ENCODE measurements at regions not wholly inside any gene's neighbourhood (a gene's known extent, or its start where the extent isn't known, plus 50 kb on each side); places are given as distances from the start of the nearest gene placed in this dataset.
"Not testable (repeated sequence)": the region's sequence is repeated elsewhere in the genome, so short reads cannot be mapped to it uniquely, and the experiment has no call there.

DNA sequence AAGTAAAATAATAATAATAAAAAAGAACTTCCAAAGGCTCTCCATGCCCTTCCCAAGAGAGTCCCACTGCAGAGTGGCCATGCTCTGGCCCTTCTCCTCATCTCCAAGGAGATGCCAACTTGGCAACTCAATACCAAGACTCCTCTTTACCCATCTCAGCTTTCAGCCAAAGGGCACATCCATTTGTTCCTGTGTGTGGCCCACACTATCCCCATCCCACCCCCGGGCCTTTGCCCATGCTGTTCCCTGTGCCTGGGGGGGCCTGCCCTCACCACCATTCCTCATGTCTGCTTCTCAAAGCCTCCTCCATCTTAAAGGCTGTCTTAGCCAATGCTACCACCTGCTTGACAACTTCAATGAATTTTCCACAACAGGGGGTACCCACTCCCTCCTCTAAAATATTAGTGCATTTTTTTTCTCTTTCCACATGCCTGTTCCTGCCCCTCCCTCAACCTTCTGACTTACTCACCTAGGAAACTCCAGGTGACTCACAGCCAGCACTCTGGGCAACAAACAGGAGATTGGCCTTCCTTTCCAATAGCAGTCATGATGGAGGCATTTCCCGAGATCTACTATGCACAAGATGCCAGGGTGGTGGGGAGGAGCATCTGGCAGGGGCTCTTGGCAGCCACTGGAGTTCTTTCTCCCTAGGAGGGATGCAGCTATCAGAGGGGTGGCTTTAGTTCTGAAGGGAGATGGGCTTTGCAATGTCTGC lies 109.4 kb upstream of the SMAD3 start:
- FAIRE-seq: no peak

DNA sequence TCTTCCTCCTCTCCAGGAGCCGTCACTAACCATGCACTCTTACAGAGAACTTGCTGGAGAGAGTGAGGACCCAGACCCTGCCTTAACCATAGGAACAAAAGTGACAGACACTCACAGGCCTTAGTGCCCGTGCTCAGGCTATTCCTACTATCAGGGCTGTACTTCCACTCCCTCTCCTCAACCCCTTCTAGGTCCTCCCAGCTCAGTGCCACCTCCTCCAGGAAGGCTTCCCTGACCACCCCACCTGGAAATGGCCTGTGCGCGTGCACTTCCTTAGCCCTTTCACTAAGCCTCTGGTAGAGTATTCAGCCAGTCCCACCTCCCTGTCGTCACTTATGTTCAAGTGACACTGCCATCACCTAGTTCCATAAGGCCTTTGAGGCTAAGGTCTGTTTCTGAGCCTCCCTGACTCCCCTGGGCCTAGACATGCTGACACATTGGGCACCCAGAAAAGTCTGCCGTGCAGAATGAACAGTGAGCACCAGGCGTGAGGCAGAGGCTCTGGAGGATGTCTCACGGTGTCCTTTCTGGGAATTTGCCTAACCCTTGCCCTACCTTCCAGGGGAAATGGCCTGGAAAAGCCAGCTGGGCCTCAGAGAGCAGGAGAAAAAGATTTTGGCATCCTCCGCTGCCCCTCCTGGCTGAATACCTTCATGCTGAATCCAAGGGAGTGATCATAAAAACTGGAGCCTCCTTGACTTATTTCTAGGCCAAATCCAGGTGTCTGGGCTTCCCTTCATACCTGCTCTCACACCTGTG lies 108.6 kb upstream of the SMAD3 start:
- no peak for FAIRE-seq
- no peak for DNase-seq (ENCODE audit: extremely low spot score, insufficient read length, low read depth)

More for the DNA sequence above, 109.4 kb upstream of the SMAD3 start:
- DNase-seq (ENCODE audit: extremely low spot score, insufficient read length, low read depth): no peak

DNA sequence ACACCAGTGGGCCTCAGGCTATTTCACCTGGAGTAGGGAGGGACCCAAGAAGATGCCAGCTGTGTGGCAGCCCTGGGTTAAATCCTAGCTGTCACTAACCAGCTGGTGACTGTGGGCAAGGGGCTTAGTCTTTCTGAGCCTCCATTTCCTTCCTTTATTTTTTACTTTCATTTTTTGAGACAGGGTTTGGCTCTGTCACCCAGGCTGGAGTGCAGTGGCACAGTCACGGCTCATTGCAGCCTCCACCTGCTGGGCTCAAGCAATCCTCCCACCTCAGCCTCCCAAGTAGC lies 108.0 kb upstream of the SMAD3 start:
- FAIRE-seq (no peak), DNase-seq (ENCODE audit: extremely low spot score, insufficient read length, low read depth) (no peak)

DNA sequence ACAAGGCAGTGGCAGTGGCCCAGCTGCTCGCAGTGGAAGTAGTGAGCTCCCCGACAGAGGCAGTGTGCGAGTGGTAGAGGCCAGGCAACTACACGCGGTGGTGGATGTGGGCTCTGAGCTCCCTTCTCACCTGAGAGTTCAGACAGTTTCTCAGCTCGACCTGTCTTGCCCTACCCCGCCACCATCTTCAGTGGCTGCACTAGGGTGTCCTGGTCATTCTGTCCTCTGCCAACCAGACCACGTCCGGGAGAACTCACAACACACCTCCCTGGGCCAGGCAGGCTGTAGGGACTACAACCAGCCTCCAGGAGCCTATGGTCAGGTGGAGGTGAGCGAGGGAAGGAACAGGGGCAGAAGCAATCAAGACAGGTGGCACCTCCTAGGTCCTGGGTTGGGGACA lies 106.3 kb upstream of the SMAD3 start:
- FAIRE-seq (no peak), DNase-seq (ENCODE audit: extremely low spot score, insufficient read length, low read depth) (no peak)

DNA sequence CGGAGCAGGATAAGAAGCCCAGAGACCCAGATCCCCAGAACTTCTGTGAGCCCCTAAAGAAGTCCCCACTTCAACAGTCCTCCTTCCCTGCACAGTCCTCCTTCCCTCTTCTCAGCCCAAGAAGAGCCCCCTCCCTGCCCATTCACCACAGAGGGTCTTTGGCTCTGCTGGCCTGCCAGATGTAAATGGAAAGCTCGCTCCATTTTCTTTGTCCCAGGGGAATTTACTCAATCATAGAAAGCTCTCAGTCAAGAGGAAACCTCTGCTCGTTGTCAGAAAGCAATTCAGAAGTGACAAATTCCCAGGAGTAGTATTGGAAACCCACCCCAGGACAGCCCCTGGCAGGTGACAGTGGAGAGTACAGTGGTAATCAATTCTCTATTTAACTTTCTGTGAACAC lies 105.5 kb upstream of the SMAD3 start:
- no peak for DNase-seq (ENCODE audit: extremely low spot score, insufficient read length, low read depth)
- FAIRE-seq: no peak

DNA sequence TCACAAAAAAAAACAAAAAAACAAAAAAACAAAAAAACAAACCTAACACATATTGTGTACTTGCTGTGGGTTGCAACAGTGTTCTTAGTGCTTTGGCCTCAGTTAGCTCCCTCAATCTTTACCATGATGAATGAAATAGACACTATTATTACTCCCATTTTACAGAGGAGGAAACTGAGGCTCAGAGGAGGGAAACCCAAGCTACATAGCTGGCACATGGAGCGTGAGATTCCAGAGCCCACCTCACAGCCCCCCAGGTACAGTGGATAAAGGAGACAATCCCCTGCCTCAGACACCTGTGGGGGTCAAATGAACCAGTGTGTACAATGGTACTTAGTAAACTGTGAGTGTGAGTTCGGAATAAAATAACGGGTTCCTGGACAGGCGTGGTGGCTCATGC lies 104.9 kb upstream of the SMAD3 start:
- no peak for FAIRE-seq
- DNase-seq (ENCODE audit: extremely low spot score, insufficient read length, low read depth): no peak

DNA sequence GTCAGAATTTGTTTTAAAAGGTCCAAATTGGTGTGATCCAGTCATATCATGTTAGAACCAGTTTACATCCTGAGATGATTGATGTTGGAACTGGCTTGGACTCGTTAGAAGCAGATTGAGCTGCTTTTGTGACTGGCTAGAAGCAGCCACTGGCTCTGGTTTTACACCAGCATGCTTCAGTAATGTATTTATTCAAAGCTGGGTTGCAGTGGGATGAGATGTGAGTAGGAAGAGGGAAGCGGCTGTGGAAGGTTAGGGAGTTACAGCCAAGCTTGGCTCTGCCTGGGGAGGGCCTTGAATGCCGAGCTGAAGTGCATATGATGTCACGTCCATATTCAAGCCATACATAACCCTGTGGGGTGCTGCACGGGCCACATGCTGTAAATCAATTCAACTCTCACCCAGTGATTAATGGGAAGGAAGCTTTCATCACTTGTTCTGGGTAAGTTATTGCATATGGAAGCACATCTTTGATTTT lies 104.0 kb upstream of the SMAD3 start:
- DNase-seq (ENCODE audit: extremely low spot score, insufficient read length, low read depth): no peak
- no peak for FAIRE-seq

DNA sequence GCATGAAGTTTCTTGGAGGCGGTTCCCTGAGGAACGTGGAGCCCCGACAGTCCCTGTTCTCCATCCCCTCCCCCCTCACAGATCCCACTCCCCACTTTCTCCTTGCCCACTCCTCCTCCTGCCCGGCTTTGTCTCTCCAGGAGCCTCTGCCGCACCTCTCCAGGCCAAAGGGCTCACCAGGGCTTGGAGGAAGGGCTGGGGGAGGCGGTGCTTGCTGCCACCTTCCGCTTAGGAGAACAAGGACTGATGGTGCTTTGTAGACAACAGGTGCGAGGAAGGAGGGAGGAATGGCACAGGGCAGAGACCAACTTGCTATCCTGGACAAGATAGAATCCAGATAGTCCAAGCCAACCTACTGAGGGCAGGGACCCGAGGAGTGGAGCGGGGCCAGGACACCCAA lies 103.5 kb upstream of the SMAD3 start:
- FAIRE-seq (no peak), DNase-seq (ENCODE audit: extremely low spot score, insufficient read length, low read depth) (no peak)

DNA sequence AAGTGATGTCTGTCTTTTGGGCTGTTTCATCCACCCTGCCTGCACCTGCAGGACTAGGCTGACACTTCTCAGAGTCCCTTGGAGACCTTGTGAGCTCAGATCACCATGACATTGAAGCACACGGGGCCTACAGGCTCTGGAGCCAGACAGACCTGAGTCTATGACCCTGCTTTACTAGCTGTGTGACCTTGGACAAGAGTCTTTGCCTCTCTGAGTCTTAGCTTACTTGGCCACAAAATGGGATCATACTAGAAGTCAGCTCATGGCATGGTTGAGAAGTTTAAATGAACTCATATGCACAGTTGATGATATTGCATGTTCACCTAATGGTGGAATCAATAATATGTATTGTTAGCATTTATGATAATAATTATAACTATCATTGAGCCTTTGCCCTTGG lies 102.9 kb upstream of the SMAD3 start:
- FAIRE-seq (no peak), DNase-seq (ENCODE audit: extremely low spot score, insufficient read length, low read depth) (no peak)

DNA sequence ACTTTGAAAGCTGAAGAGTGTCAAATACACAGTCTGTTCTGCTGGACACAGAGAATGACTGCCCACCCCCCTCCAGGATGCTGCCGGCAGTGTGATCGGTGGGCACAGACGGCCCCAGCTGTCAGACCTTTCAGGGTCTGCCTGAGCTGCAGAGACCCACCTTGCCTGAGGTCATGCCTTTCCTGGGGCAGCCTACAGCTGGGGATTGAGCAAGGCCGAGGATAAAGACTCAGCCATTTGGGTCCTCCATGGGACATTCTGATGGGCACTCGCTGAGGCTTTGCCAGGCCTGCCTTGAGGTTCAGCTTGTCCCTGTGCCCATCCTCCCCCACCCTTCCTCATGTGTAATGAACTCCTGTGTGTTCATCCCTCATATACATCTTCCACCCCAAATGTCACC lies 102.3 kb upstream of the SMAD3 start:
- DNase-seq (ENCODE audit: extremely low spot score, insufficient read length, low read depth) (no peak), FAIRE-seq (no peak)

DNA sequence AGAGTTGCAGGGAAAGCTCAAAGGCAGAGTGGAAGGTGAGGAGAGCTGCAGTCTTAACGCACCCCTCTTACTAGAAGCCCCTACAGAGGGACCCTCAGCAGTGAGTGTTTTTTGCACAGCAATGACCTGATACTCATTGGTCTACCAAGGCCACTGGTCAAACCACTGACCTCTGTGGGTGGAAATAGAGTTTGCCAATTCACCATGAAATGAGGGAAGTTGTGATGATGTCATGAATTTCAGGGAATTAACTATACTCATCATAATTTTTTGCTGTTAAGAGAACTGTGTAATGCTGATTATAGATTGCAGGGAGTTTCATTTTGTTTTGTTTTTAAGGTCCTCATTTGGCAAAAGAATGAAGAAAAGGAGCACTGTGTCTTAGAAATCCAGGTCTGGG lies 101.7 kb upstream of the SMAD3 start:
- FAIRE-seq (no peak), DNase-seq (ENCODE audit: extremely low spot score, insufficient read length, low read depth) (no peak)

DNA sequence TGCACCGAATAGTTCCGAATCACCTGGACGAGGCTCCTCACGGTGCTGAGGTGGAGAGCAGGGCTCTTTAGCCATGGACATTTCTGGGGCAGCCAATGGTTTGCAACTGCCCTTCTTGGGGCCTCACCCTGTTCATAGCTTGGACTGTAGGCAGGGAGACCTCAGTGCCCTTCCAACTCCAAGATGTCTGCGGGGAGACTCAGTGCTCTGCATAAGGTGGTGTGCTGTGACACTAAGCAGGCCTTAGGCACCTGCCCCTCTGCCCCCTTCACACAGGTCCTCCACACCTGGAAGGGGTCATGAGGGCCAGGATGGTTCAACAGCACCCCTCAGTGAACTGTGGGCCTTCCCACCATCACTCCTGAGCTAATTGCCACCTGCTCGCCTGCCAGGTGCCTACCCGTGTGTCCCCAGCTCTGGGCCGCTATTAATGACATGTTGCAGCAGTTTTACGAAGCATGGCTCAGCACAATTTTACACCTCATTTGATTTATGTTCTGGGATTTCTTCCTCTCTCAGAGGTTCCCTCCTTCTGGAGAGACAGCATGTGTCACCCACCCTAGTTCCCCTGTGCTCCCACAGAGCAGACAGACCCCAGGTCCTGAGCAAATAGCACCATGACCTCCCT lies 101.2 kb upstream of the SMAD3 start:
- DNase-seq (ENCODE audit: extremely low spot score, insufficient read length, low read depth) (no peak), FAIRE-seq (no peak)

DNA sequence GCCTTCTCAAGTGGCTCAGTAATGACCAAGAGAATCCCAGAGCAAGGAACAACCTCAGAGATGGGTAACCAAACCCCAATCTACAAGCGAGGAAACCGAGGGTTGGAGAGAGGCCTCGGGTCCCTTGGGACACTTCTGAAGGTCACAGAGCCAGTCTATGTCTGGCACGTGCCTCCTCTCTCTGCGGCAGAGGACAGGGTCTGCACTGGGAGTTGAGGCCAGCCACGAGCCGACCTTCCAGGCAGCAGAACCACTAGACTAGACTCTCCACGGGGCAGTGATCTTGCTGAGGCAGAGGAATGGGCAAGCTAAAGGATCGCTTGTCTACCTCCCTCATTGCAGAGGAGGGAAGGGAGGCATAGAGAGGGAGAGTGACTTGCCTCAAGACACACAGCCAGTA lies 100.6 kb upstream of the SMAD3 start:
- DNase-seq (ENCODE audit: extremely low spot score, insufficient read length, low read depth): no peak
- no peak for FAIRE-seq

DNA sequence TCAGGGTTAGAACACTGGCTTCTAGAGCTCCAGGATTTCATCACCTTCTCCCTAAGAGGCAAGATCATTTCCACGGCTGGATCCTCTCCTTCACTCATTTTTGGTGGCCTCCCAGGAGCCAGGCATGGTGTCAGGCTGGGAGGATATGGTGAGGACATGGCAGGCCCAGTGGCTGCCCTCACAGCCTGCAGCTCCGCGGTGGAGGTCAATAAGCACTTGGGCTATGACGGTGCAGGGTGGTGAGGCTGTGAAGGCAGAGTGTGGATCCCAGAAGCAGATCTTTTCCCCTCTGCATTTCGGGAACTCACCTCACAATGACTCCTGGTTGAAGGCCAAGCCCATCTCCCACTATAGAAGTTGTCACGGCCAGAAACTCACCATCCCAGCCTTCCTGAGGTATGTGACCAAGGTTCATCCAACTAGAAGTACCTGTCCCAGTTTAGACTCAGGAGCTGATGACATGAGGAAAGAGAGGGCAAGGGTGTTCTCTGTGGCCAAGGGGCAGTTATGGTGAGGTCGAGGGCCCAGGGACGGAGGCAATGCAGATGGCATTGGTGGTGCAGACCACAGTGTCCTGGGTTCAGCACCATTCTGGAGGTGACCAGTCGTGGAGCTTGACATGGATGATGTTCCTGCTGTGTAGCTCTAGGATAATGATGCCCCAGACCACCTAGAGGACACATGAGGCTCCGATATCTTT lies 100.1 kb upstream of the SMAD3 start:
- FAIRE-seq (no peak), DNase-seq (ENCODE audit: extremely low spot score, insufficient read length, low read depth) (no peak)

DNA sequence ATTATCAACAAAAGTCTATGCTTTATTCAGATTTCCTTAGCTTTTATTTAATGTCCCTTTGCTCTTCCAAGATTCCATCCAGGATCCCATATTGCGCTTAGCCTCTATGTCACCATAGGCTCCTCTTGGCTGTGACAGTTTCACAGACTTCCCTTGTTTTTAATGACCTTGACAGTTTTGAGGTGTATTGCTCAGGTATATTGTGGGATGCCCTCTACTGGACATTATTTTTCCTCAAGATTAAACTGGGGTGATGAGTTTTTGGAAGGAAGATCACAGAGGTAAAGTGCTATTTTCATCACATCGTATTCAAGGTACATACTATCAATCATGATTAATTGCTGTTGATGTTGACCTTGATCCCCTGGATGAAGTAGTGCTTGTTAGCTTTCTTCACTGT lies 99.1 kb upstream of the SMAD3 start:
- FAIRE-seq (peak; percentile 67), DNase-seq (ENCODE audit: extremely low spot score, insufficient read length, low read depth) (no peak)

DNA sequence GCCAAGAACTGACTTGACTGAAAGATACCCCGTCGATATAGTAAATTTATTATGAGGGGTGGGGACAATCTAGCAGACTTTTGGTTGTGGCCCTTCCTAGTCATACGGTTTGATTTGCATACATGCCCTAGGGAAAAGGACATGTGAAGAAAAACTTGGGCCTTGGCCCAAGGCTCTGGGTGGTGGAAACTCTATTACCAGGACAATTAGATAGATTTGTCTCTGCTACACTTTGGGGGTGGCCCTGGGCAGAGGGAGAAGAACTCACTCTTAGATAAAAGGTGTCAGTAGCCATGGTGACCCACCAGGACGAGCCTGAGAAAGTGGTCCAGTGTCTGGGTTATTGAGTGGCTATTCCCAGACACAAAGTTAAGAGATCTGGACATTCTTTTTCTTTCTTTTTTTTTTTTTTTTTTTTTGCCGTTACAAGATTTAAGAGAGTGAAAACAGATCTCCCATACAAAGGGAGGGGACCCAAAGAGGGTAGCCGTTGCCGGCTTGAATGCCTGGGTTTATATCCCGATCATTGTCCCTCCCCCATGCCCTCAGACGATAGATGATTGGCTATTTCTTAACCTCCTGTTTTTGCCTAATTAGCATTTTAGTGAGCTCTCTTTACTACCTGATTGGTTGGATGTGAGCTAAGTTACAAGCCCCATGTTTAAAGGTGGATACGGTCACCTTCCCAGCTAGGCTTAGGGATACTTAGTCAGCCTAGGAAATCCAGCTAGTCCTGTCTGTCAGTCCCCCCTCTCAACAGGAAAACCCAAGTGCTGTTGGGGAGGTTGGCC lies 96.4 kb upstream of the SMAD3 start:
- FAIRE-seq: no peak

DNA sequence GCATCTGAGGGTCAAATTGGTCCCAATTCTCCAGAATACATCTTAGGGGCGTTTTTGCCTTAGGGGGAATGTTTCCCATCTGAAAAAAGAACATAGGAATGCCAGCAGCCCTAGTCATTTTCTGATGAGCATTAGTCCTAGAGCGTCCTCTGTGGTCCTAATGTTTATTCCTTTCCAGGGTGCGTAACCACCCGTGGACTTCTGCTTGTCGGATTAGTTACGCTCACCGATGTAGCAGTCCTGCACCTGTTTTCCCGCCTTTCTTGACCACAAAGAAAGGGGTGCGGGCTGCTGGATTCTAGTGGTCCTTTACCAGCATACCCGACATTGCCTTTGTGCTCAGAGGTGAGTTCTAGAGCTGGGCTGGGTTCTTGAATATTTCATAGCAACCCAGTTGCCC lies 91.3 kb upstream of the SMAD3 start:
- not testable (repeated sequence) for FAIRE-seq; DNase-seq (ENCODE audit: extremely low spot score, insufficient read length, low read depth)

More for the DNA sequence above, 96.4 kb upstream of the SMAD3 start:
- DNase-seq (ENCODE audit: extremely low spot score, insufficient read length, low read depth): no peak

DNA sequence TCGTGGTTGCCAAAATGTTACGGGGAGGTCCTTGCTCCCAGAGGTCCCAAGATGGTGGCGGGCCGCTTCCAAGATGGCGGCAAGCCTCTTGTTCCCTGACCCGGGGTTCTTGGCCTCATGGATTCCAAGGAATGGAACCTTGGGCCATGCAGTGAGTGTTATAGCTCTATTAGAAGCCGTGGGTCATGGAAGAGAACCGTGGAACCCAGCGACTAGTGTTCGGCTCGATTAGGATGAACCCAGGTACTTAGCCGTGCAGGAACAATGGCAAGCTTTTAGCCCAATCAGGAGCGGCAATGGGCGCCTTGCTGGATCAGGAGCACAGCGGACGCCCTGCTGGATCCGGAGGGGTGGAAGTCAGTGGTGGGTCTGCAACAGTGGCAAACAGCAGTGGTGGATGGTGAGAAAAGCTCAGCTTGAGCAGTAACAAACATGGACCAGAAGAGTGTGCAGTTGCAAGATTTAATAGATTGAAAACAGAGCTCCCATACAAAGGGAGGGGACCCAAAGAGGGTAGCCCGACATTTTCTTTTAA lies 89.2 kb upstream of the SMAD3 start:
- not testable (repeated sequence) for FAIRE-seq; DNase-seq (ENCODE audit: extremely low spot score, insufficient read length, low read depth)

DNA sequence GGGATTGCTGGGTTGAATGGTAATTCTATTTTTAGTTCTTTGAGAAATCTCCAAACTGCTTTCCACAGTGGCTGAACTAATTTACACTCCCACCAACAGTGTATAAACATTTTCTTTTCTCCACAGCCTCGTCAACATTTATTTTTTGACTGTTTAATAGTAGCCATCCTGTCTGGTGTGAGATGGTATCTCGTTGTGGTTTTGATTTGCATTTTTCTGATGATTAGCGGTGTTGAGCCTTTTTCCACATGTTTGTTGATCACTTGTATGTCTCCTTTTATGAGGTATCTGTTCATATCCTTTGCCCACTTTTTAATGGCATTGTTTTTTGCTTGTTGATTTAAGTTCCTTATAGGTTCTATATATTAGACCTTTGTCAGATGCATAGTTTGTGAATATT lies 85.1 kb upstream of the SMAD3 start:
- not testable (repeated sequence) for FAIRE-seq; DNase-seq (ENCODE audit: extremely low spot score, insufficient read length, low read depth)

DNA sequence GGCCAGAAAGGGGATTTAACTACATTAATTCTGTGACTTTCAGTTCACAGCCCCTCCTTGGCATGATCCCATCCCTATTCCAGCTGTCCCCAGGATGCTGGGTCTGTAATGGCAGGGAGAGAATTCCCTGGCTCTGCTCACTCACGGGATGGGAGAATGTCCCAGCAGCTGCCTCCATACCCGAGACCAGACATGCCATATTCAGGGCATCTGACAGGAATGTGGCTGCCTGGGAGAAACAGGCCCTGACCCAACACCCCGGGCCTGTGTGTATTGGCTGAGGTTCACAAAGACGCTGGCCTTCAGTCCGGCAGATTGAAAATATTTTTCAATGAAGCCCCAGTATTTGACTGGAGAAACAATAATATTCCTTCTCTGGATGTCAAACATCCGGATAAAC lies 83.6 kb upstream of the SMAD3 start:
- FAIRE-seq (no peak), DNase-seq (ENCODE audit: extremely low spot score, insufficient read length, low read depth) (no peak)

Data from GM18507 (cell line).